Thyroid gland (tissue), 4 donors: ENCODE measurements at regions not wholly inside any gene's neighbourhood (a gene's known extent, or its start where the extent isn't known, plus 50 kb on each side); places are given as distances from the start of the nearest gene placed in this dataset.

Experiments used
- DNase-seq, 2 donors: peaks; one replicate each; pipeline ENCODE4 v3.0.0-alpha.2; 2019
- H3K27ac ChIP-seq, 3 donors: fragments of 200-600 bp; sonication (generic); 1 replicate in 2 of 3; 2 replicates in 1 of 3; pipeline ENCODE4 v1.5.1; 2016 to 2019; ENCODE audit warnings: mild to moderate bottlenecking in 1 of 3, moderate library complexity in 1 of 3
- H3K27me3 ChIP-seq: fragments of 200-600 bp; sonication (generic); one replicate; pipeline ENCODE4 v1.5.1; 2019
- H3K36me3 ChIP-seq, 2 donors: fragments of 200-600 bp; sonication (generic); one replicate each; pipeline ENCODE4 v1.5.1; 2016 to 2019
- H3K4me1 ChIP-seq, 2 donors: fragments of 200-600 bp; sonication (generic); one replicate each; pipeline ENCODE4 v1.5.1; 2017 to 2019
- H3K4me3 ChIP-seq, 3 donors: fragments of 200-600 bp; sonication (generic); replicated peaks in 1 of 3; 1 replicate in 2 of 3; 2 replicates in 1 of 3; pipeline ENCODE4 v1.5.1; 2016; ENCODE audit warnings: mild to moderate bottlenecking in 1 of 3
- H3K9me3 ChIP-seq: fragments of 200-600 bp; sonication (generic); one replicate; pipeline ENCODE4 v1.5.1; 2017
- POLR2A ChIP-seq, 2 donors: fragments of 450-650 bp; IDR thresholded peaks; one replicate each; pipeline ENCODE4 v1.6.1; 2017; ENCODE audit warnings: antibody characterized with exemption in 2 of 2, mild to moderate bottlenecking in 2 of 2, moderate library complexity in 1 of 2
- WGBS, 2 donors: methylation state at CpG; one replicate each; pipeline ENCODE4 v1.1.5; 2017; 5-methylcytosine and 5-hydroxymethylcytosine counted together
- intact Hi-C: fragments of 100-400 bp; cut with DNase I; formaldehyde crosslinking; loops from one replicate; pipeline ENCODE4 v1.15.1; 2023
- TF ChIP-seq, protein P1 (sequence below), 6 experiments: fragments of 200-600 bp in 3 of 6; fragments of 450-650 bp in 3 of 6; sonication (generic) in 3 of 6; IDR thresholded peaks; one replicate each; pipeline ENCODE4 v1.5.1; 2016 to 2019; ENCODE audit warnings: antibody characterized with exemption in 6 of 6, mild to moderate bottlenecking in 2 of 6, inconsistent platforms in 1 of 6, moderate library complexity in 1 of 6

DNA sequence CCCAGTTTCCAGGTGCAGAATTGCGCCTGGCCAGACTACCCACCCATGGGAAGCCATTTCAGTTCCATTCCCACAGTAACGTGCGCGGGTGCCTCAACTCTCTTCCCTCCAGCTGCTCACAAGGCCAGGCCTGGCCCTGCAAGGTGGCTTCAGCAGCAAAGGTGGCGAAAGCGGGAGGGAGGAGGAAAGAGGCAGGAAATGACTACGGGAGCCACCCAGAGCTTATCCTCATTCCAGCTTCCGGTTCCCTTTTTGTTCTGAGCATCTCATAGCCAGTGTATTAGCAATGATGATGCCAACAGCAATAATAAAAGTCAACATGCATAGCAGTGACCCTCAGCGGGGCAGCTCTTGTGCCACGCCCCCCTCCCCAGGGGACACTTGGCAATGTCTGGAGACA is 101.5 kb upstream of the BOD1 start:
- Histone ChIP-seq H3K4me1 (peaks cover 30 to 68% of the 10 kb centered on the region in 2 donors), H3K27me3 (no peaks in the 10 kb centered on the region), H3K27ac (no peak overlapping the region), H3K4me3 (no peak overlapping the region), H3K36me3 (no peaks in the 10 kb centered on the region), H3K9me3 (no peaks in the 10 kb centered on the region)
- intact Hi-C loops: no loop called here
- TF ChIP-seq, protein P1, sequence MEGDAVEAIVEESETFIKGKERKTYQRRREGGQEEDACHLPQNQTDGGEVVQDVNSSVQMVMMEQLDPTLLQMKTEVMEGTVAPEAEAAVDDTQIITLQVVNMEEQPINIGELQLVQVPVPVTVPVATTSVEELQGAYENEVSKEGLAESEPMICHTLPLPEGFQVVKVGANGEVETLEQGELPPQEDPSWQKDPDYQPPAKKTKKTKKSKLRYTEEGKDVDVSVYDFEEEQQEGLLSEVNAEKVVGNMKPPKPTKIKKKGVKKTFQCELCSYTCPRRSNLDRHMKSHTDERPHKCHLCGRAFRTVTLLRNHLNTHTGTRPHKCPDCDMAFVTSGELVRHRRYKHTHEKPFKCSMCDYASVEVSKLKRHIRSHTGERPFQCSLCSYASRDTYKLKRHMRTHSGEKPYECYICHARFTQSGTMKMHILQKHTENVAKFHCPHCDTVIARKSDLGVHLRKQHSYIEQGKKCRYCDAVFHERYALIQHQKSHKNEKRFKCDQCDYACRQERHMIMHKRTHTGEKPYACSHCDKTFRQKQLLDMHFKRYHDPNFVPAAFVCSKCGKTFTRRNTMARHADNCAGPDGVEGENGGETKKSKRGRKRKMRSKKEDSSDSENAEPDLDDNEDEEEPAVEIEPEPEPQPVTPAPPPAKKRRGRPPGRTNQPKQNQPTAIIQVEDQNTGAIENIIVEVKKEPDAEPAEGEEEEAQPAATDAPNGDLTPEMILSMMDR (IDR thresholded peaks at IDR 0.05): no peak
- no peak for TF ChIP-seq POLR2A (IDR thresholded peaks at IDR 0.05)
- 68 to 71% methylated on average over 8 to 10 of the region's 10 CpGs for WGBS, 2 donors
- DNase-seq: no peak

- TF ChIP-seq POLR2A (IDR thresholded peaks at IDR 0.05): no peak
- TF ChIP-seq, protein P1 (IDR thresholded peaks at IDR 0.05): no peak
- H3K4me3 ChIP-seq: no peak overlapping the region
- 83 to 89% methylated on average over 10 of the region's 10 CpGs for WGBS, 2 donors
- no peak for DNase-seq
- H3K27me3 ChIP-seq: no peaks in the 10 kb centered on the region
- peak overlapping the region in 2 of 3 donors; percentile 41 to 43 for H3K27ac ChIP-seq
- intact Hi-C loops: no loop called here
- H3K36me3 ChIP-seq: no peaks in the 10 kb centered on the region
- H3K9me3 ChIP-seq: no peaks in the 10 kb centered on the region
- H3K4me1 ChIP-seq: peaks cover 30 to 64% of the 10 kb centered on the region in 2 donors
Observed at GRCh38 chr5:173718469-173718868, 102.0 kb upstream of the BOD1 start.

- 27 to 48% methylated on average over 6 to 10 of the region's 10 CpGs for WGBS, 2 donors
- Histone ChIP-seq H3K27me3 (no peaks in the 10 kb centered on the region), H3K9me3 (no peaks in the 10 kb centered on the region), H3K4me1 (peaks cover 30 to 64% of the 10 kb centered on the region in 2 donors), H3K36me3 (no peaks in the 10 kb centered on the region), H3K4me3 (no peak overlapping the region), H3K27ac (peak overlapping the region; percentile 44 to 83 (median 81))
- no peak for TF ChIP-seq POLR2A (IDR thresholded peaks at IDR 0.05)
- TF ChIP-seq, protein P1 (IDR thresholded peaks at IDR 0.05): no peak
- intact Hi-C loops: no loop called here
- DNase-seq: peak; percentile 65 to 69
Observed at GRCh38 chr5:173719731-173720082, 103.3 kb upstream of the BOD1 start.

DNA sequence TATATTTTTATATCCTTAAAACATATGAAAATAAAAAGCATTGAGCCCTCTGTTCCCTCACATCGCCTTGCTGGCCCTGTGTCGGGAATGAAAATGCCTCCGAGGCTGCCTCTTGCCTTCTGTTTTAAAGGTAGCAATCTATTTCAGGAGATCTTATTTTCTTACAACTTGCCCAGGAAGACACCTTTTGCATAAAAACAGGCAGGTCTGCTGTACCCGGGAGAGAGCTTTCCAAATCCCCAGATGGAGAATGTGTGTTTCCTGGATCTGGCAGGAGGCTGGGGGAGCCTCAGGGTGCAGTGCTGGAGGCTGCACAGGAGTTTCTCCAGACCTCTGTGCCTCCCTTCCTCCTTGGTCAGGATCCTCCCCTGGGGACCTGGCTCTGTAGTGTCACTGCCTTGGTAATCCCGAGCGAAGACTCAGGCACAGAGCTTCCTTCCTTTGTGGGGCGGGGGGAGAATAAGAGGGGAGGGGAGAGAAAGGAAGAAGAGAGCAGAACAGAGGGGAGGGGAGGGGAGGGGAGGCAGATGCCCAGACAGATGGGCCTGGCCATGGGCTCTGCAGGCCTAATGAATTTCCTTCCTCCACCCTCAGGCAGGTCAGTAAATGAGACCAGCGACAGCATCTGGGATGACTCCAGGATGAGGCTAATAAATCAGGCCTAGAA is 104.0 kb upstream of the BOD1 start:
- WGBS, 2 donors: 81 to 83% methylated on average over 8 of the region's 8 CpGs

More for the DNA sequence above, 104.0 kb upstream of the BOD1 start:
- Histone ChIP-seq H3K27ac (peak overlapping the region; percentile 74 to 88 (median 81)), H3K4me1 (peaks cover 28 to 60% of the 10 kb centered on the region in 2 donors), H3K36me3 (no peaks in the 10 kb centered on the region), H3K4me3 (no peak overlapping the region), H3K9me3 (no peaks in the 10 kb centered on the region), H3K27me3 (no peaks in the 10 kb centered on the region)
- intact Hi-C loops: no loop called here
- no peak for TF ChIP-seq POLR2A (IDR thresholded peaks at IDR 0.05)
- TF ChIP-seq, protein P1 (IDR thresholded peaks at IDR 0.05): no peak
- no peak for DNase-seq
